ENCODE measurements at regions not wholly inside any gene's neighbourhood (a gene's known extent, or its start where the extent isn't known, plus 50 kb on each side); places are given as distances from the start of the nearest gene placed in this dataset.

DNA sequence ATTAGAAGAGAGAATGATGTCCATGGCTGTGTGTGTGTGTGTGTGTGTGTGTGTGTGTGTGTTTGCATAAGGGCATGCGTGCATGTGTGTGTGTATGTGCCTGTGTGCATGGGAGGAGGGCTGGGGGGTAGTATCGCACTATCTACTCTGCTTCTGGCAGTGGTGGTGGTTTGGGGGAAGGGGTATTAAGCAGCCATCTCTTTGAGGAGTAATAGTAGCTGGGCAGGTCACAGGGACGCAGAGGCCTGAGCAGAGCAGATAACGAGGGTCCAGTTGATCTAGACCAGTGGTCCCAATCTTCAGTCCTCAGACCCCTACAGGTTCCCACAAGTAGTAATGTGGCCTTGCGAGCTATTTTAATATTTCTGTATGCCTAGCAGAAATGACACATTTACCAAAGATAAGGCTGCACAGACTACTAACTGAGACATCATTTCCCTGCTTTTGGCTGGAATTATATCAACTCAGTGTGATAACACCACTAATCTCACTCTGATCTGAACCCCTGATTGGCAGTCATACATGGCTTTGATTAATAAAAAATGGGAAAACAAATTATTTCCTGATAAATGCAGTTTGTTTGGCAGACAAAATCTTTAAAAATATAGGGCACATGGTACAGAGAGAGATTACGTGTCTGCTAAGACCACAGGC lies 354.3 kb downstream of the BUD13 start:
- TF ChIP-seq, protein P1, sequence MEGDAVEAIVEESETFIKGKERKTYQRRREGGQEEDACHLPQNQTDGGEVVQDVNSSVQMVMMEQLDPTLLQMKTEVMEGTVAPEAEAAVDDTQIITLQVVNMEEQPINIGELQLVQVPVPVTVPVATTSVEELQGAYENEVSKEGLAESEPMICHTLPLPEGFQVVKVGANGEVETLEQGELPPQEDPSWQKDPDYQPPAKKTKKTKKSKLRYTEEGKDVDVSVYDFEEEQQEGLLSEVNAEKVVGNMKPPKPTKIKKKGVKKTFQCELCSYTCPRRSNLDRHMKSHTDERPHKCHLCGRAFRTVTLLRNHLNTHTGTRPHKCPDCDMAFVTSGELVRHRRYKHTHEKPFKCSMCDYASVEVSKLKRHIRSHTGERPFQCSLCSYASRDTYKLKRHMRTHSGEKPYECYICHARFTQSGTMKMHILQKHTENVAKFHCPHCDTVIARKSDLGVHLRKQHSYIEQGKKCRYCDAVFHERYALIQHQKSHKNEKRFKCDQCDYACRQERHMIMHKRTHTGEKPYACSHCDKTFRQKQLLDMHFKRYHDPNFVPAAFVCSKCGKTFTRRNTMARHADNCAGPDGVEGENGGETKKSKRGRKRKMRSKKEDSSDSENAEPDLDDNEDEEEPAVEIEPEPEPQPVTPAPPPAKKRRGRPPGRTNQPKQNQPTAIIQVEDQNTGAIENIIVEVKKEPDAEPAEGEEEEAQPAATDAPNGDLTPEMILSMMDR (IDR thresholded peaks at IDR 0.05; ENCODE audit: low read length) = no peak
- TF ChIP-seq EZH2 (IDR thresholded peaks at IDR 0.05; ENCODE audit: borderline replicate concordance, low read length) = no peak

Data from OCI-LY1 (cell line).